ENCODE measurements at regions not wholly inside any gene's neighbourhood (a gene's known extent, or its start where the extent isn't known, plus 50 kb on each side); places are given as distances from the start of the nearest gene placed in this dataset.
"Not testable (repeated sequence)": the region's sequence is repeated elsewhere in the genome, so short reads cannot be mapped to it uniquely, and the experiment has no call there.

- DNase-seq (ENCODE audit: low read depth in 2 of 2, low spot score in 1 of 2): no peak
These were observed 82.8 kb upstream of the C7orf33 start for GRCh38 chr7:148507787-148508186.

DNA sequence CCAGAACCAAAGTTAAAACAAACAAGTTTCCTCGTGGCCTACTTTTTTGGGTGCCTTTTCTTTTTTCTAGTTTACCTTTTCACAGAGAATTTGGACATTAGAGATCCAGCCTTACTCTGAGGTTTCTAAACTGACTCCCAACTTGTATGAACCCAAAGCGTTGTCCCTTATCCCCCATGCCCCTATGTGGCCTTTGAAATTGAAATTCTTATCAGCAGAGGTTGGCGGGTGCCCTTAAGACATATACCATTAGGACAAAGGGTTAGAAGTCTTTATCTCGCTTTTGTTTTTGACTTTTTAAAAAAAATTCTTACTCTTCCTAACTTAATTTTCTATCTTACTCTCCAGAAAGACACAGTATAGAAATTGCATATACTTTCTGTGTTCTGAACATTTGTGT, 76.3 kb upstream of the C7orf33 start:
- DNase-seq (ENCODE audit: low read depth in 2 of 2, low spot score in 1 of 2): no peak

DNA sequence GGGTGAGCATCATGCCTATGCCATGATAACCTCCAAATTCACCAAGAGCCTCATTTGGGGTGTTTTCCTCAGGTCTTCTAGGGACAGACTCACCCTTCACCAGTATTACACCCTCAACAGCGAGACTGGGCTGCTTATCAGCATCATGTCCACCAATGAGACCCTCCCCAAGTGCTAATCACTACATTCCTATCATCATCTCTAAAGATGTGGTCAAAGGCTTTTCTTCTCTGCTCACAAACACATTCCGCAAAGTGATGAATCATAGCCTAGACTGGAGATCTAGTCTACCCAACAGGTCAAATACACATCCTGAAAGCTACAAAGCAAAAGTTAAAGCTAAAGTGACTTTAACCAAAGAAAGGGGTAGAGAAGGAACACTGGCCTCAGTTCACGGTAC, 75.3 kb upstream of the C7orf33 start:
- no peak for DNase-seq (ENCODE audit: low read depth in 2 of 2, low spot score in 1 of 2)

- DNase-seq (ENCODE audit: low read depth in 2 of 2, low spot score in 1 of 2): no peak
These were observed 74.6 kb upstream of the C7orf33 start for GRCh38 chr7:148515728-148516695.

GRCh38 chr7:148519386-148519785, 71.2 kb upstream of the C7orf33 start:
- not testable (repeated sequence) for DNase-seq (ENCODE audit: low read depth in 2 of 2, low spot score in 1 of 2)

GRCh38 chr7:148521271-148521670, 69.3 kb upstream of the C7orf33 start:
- no peak for DNase-seq (ENCODE audit: low read depth in 2 of 2, low spot score in 1 of 2)

GRCh38 chr7:148523550-148523949, 67.0 kb upstream of the C7orf33 start:
- DNase-seq (ENCODE audit: low read depth in 2 of 2, low spot score in 1 of 2): no peak

GRCh38 chr7:148524479-148525224, 65.9 kb upstream of the C7orf33 start:
- no peak for DNase-seq (ENCODE audit: low read depth in 2 of 2, low spot score in 1 of 2)

DNA sequence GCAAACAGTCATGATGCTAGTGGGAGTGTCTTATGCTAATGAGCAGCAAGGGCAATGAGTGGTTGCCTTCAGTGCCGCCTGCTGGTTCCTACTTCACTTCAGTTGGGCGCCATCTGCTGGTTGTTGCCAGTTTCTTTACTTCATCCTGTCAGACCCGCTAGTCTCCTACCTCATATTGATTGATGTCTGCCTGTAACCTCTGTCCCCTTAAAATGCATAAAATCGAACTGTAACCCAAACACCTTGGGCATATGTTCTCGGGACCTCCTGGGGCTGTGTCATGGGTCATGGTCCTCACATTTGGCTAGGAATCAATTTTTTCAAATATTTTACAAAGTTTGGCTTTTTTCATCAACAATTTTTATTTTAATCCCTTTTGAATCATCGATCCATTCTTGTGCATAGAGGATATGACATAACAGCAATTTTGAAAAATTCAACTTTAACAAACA, 62.8 kb upstream of the C7orf33 start:
- DNase-seq (ENCODE audit: low read depth in 2 of 2, low spot score in 1 of 2): peak; percentile 59 to 65

DNA sequence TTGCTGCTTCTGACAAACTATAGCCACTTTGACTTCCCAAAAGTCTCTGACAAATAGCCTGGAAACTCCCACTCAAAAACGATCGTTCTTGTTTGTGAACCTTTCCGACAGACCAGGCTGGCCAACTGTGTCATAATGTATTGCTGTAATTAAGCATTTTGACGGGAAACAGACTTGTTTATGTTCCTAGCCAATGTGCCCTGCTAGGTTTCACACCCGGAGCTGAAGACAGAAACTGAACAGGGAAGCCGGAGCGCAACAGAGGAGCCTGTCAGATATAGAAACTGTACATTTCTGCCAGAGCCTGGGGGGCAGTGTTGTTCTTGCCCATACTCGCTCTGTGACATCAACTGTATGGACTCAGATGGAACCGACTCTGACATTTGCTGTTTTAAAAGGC, 55.3 kb upstream of the C7orf33 start:
- no peak for DNase-seq (ENCODE audit: low read depth in 2 of 2, low spot score in 1 of 2)

DNA sequence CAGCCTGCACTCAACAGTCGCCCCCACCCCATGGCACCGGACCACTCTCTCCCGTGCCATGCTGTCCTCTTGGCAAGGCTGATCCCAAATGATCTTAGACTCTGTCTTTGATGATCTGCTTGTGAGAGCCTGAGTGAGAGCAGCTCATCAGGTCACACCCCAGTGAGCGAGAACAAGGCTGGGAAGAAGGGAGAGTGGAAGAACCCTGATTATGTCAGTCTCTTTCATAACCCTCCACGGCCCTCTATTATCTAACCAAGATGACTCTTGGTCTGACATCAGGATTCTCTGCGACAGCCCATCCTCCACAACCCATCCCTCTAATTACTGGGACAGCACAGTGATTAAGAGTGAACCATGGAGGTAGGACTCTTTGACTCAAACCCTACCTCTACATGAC, 53.1 kb upstream of the C7orf33 start:
- no peak for DNase-seq (ENCODE audit: low read depth in 2 of 2, low spot score in 1 of 2)

DNA sequence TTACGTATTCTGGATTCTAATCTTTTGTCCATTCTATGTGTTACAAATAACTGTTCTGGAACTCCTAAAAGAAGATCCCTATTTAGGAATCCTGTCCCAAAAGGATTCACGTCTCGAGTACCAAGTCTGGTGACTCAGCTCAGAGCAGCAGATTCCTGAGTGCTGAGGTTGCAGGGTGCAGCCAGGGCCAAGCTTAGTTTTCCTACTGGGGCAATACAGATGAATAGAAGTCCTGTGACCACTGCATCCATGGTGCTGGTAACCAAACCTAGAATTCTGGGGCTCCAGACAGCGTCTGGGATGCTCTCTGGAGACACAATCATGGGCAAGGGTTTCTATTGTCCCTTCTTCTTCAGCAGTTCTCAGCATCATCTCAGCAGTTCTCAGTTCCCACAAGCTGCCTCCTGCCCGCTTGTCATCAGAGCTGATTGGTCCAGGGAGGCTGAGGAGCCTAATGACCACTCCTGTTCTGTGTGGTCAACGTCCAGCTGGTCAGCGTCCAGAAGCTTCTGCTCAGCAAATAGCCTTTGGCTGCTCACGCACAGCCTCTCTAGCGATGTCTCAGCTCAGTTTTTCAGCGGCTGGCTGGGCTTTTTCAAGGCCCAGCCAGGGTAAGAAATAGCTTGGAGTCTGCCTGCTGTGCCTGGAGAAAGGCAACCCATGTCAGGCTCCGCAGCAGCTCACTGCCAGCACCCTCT, 50.4 kb upstream of the C7orf33 start:
- no peak for DNase-seq (ENCODE audit: low read depth in 2 of 2, low spot score in 1 of 2)

All from stimulated activated CD8-positive, alpha-beta memory T cell treated with anti-CD3 and anti-CD28 coated beads, Interleukin-4, amount 100 ng/mL, for 4 hours (primary cell).